ENCODE measurements at regions not wholly inside any gene's neighbourhood (a gene's known extent, or its start where the extent isn't known, plus 50 kb on each side); places are given as distances from the start of the nearest gene placed in this dataset.

GRCh38 chr4:23976423-23976822 lies 86.6 kb upstream of the PPARGC1A start:
- H3K9me3 ChIP-seq (replicated peaks in 1 of 3): no peaks in the 10 kb centered on the region
- H3K27me3 ChIP-seq: no peaks in the 10 kb centered on the region
- H3K27ac ChIP-seq: no peak overlapping the region
- H3K36me3 ChIP-seq (replicated peaks in 1 of 2): no peaks in the 10 kb centered on the region
- WGBS, 4 donors: 81 to 91% (median 85%) methylated on average over 2 of the region's 2 CpGs
- no peak for DNase-seq
- TF ChIP-seq CTCF (IDR thresholded peaks at IDR 0.05) (no peak), POLR2A (IDR thresholded peaks at IDR 0.05) (no peak)
- no peak overlapping the region for H3K4me3 ChIP-seq
- no peaks in the 10 kb centered on the region for H3K4me1 ChIP-seq (replicated peaks in 1 of 2)
- intact Hi-C loops (cut with DNase I): no loop called here

GRCh38 chr4:23973308-23973855 lies 83.5 kb upstream of the PPARGC1A start:
- WGBS, 4 donors: 78 to 92% (median 78%) methylated on average over 1 of the region's 1 CpG
- no peaks in the 10 kb centered on the region for H3K9me3 ChIP-seq (replicated peaks in 1 of 3)
- no peaks in the 10 kb centered on the region for H3K27me3 ChIP-seq
- no peak for DNase-seq
- no peak overlapping the region for H3K4me3 ChIP-seq
- TF ChIP-seq CTCF (IDR thresholded peaks at IDR 0.05): no peak
- no peak for TF ChIP-seq POLR2A (IDR thresholded peaks at IDR 0.05)
- H3K27ac ChIP-seq: no peak overlapping the region
- intact Hi-C loops (cut with DNase I): no loop called here
- no peaks in the 10 kb centered on the region for H3K4me1 ChIP-seq (replicated peaks in 1 of 2)
- no peaks in the 10 kb centered on the region for H3K36me3 ChIP-seq (replicated peaks in 1 of 2)

- Histone ChIP-seq H3K4me3 (no peak overlapping the region), H3K9me3 (replicated peaks in 1 of 3) (no peaks in the 10 kb centered on the region), H3K27ac (no peak overlapping the region), H3K27me3 (no peaks in the 10 kb centered on the region), H3K36me3 (replicated peaks in 1 of 2) (no peaks in the 10 kb centered on the region), H3K4me1 (replicated peaks in 1 of 2) (no peaks in the 10 kb centered on the region)
- intact Hi-C loops (cut with DNase I): no loop called here
- no peak for DNase-seq
- TF ChIP-seq POLR2A (IDR thresholded peaks at IDR 0.05) (no peak), CTCF (IDR thresholded peaks at IDR 0.05) (no peak)
- WGBS, 4 donors: 61 to 76% (median 72%) methylated on average over 3 of the region's 3 CpGs
These were observed 83.0 kb upstream of the PPARGC1A start for GRCh38 chr4:23972805-23973204.

GRCh38 chr4:23972187-23972586 lies 82.3 kb upstream of the PPARGC1A start:
- no peak overlapping the region for H3K27ac ChIP-seq
- WGBS, 4 donors: 53 to 73% (median 61%) methylated on average over 2 of the region's 2 CpGs
- no peaks in the 10 kb centered on the region for H3K4me1 ChIP-seq (replicated peaks in 1 of 2)
- H3K36me3 ChIP-seq (replicated peaks in 1 of 2): no peaks in the 10 kb centered on the region
- no peak for DNase-seq
- intact Hi-C loops (cut with DNase I): no loop called here
- H3K27me3 ChIP-seq: no peaks in the 10 kb centered on the region
- no peak overlapping the region for H3K4me3 ChIP-seq
- TF ChIP-seq POLR2A (IDR thresholded peaks at IDR 0.05): no peak
- no peak for TF ChIP-seq CTCF (IDR thresholded peaks at IDR 0.05)
- H3K9me3 ChIP-seq (replicated peaks in 1 of 3): no peaks in the 10 kb centered on the region
